GM23248 (cell line): ENCODE measurements at regions not wholly inside any gene's neighbourhood (a gene's known extent, or its start where the extent isn't known, plus 50 kb on each side); places are given as distances from the start of the nearest gene placed in this dataset.

ENCODE experiments used
- DNase-seq: peaks from one replicate; pipeline ENCODE4 v3.0.0-alpha.2; 2015
- H2AFZ ChIP-seq: fragments of 200-600 bp; sonication (generic); 2 replicates; pipeline ENCODE4 v1.6.1; 2016; ENCODE audit warnings: antibody characterized with exemption
- H3F3A ChIP-seq: fragments of 200-600 bp; sonication (generic); 2 replicates; pipeline ENCODE4 v1.6.1; 2016; ENCODE audit warnings: mild to moderate bottlenecking, antibody characterized with exemption, mixed run types; ENCODE audit not compliant: insufficient read depth
- H3K27ac ChIP-seq: fragments of 200-600 bp; sonication (generic); 2 replicates; pipeline ENCODE4 v1.5.1; 2016; ENCODE audit warnings: mild to moderate bottlenecking
- H3K27me3 ChIP-seq: fragments of 200-600 bp; sonication (generic); replicated peaks from 2 replicates; pipeline ENCODE4 v1.6.1; 2016; ENCODE audit warnings: mild to moderate bottlenecking; ENCODE audit not compliant: insufficient read depth
- H3K36me3 ChIP-seq: fragments of 200-600 bp; sonication (generic); 2 replicates; pipeline ENCODE4 v1.6.1; 2016; ENCODE audit warnings: low read depth, mild to moderate bottlenecking
- H3K4me1 ChIP-seq: fragments of 200-600 bp; sonication (generic); 2 replicates; pipeline ENCODE4 v1.6.1; 2016; ENCODE audit warnings: mild to moderate bottlenecking; ENCODE audit not compliant: insufficient read depth
- H3K4me2 ChIP-seq: fragments of 200-600 bp; sonication (generic); one replicate; pipeline ENCODE4 v1.6.1; 2016; ENCODE audit warnings: mild to moderate bottlenecking; ENCODE audit not compliant: unreplicated experiment
- H3K4me3 ChIP-seq: fragments of 200-600 bp; sonication (generic); 2 replicates; pipeline ENCODE4 v1.5.1; 2016; ENCODE audit warnings: mild to moderate bottlenecking
- H3K79me2 ChIP-seq: fragments of 200-600 bp; sonication (generic); 2 replicates; pipeline ENCODE4 v1.6.1; 2016; ENCODE audit warnings: mild to moderate bottlenecking; ENCODE audit not compliant: insufficient read depth
- H3K9ac ChIP-seq: fragments of 200-600 bp; sonication (generic); 2 replicates; pipeline ENCODE4 v1.6.1; 2016; ENCODE audit warnings: mild to moderate bottlenecking
- H3K9me2 ChIP-seq: fragments of 200-600 bp; sonication (generic); 2 replicates; pipeline ENCODE4 v1.6.1; 2016; ENCODE audit warnings: mixed run types, mild to moderate bottlenecking, moderate library complexity; ENCODE audit not compliant: insufficient read depth
- H3K9me3 ChIP-seq: fragments of 200-600 bp; sonication (generic); one replicate; pipeline ENCODE4 v1.6.1; 2017; ENCODE audit warnings: low read depth
- H4K20me1 ChIP-seq: fragments of 200-600 bp; sonication (generic); 2 replicates; pipeline ENCODE4 v1.6.0; 2016; ENCODE audit not compliant: insufficient read depth
- EZH2 ChIP-seq: fragments of 200-600 bp; sonication (generic); IDR thresholded peaks from 2 replicates; pipeline ENCODE4 v1.6.1; 2018; ENCODE audit warnings: antibody characterized with exemption, mild to moderate bottlenecking; ENCODE audit not compliant: insufficient read depth, poor library complexity, severe bottlenecking
- EZH2phosphoT487 ChIP-seq: fragments of 200-600 bp; sonication (generic); IDR thresholded peaks from 2 replicates; pipeline ENCODE4 v1.6.1; 2018; ENCODE audit warnings: antibody characterized with exemption, moderate library complexity, mild to moderate bottlenecking, low read depth; ENCODE audit not compliant: insufficient read depth
- WGBS, 2 experiments: methylation state at CpG; one replicate each; pipeline ENCODE4 v1.1.6; 2015 to 2017; ENCODE audit warnings: low lambda C conversion rate in 2 of 2, low coverage in 1 of 2; ENCODE audit errors: missing lambda C conversion rate in 2 of 2; 5-methylcytosine and 5-hydroxymethylcytosine counted together
- in situ Hi-C: fragments of 300-500 bp; cut with MboI; formaldehyde crosslinking; loops from 2 replicates; pipeline ENCODE4 v1.15.0; 2020

- in situ Hi-C loops, result loop anchor here (25.0 kb wide), 2 partner anchors 626 to 748 kb away; partner anchors contain the start of gene INHBB
- no peaks in the 10 kb centered on the region for H3K9me2 ChIP-seq
- no peak overlapping the region for H3K9ac ChIP-seq
- 40 to 46% methylated on average over 5 of the region's 5 CpGs for WGBS, 2 experiments
- no peaks in the 10 kb centered on the region for H3K79me2 ChIP-seq
- no peak overlapping the region for H3K4me2 ChIP-seq
- H3K27ac ChIP-seq, result no peak overlapping the region
- H3K27me3 ChIP-seq, result peaks cover 15% of the 10 kb centered on the region; the same call in 1 of the 2 replicates
- H4K20me1 ChIP-seq, result no peaks in the 10 kb centered on the region
- no peaks in the 10 kb centered on the region for H3K4me1 ChIP-seq
- no peaks in the 10 kb centered on the region for H3K9me3 ChIP-seq
- no peak overlapping the region for H3K4me3 ChIP-seq
- no peak for DNase-seq
- no peaks in the 10 kb centered on the region for H3K36me3 ChIP-seq
- TF ChIP-seq EZH2phosphoT487, result no peak
- H3F3A ChIP-seq, result no peaks in the 10 kb centered on the region
- H2AFZ ChIP-seq, result no peak overlapping the region
These were observed 199.2 kb downstream of the TFCP2L1 start for GRCh38 chr2:121085801-121086200.

- Histone ChIP-seq H3K36me3 (no peaks in the 10 kb centered on the region), H3K27me3 (peaks cover 15% of the 10 kb centered on the region; the same call in 1 of the 2 replicates), H3K4me3 (no peak overlapping the region), H4K20me1 (no peaks in the 10 kb centered on the region), H3K9ac (no peak overlapping the region), H3F3A (no peaks in the 10 kb centered on the region), H3K4me1 (no peaks in the 10 kb centered on the region), H3K9me3 (no peaks in the 10 kb centered on the region), H3K9me2 (no peaks in the 10 kb centered on the region), H3K79me2 (no peaks in the 10 kb centered on the region), H3K27ac (no peak overlapping the region), H2AFZ (no peak overlapping the region), H3K4me2 (no peak overlapping the region)
- in situ Hi-C loops, result loop anchor here (25.0 kb wide), 2 partner anchors 626 to 749 kb away; partner anchors contain the start of gene INHBB
- TF ChIP-seq EZH2phosphoT487 (no peak), EZH2 (no peak)
- WGBS, 2 experiments, result 81 to 82% methylated on average over 7 to 12 of the region's 12 CpGs
- DNase-seq, result no peak
These were observed 198.6 kb downstream of the TFCP2L1 start for GRCh38 chr2:121086450-121086849.

DNA sequence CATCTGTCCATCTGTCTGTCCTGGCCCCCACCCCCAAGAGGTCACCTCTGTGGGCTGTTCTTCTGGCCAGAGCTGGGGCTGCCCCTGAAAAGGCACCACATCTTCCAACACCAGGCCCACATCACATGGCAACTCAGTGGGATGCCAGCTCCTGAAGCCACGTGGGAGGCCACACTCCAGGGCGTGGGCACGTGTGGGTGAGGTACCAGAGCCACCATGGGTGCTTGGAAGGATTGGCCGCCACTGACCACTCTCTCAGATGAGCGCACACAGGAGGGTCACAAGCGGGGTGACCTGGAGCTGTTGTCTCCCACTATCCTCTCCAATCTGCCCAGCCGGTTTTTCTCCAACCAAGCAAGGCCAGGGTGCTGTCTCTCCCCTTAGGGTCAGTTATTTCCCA lies 197.9 kb downstream of the TFCP2L1 start:
- Histone ChIP-seq H3K9me2 (no peaks in the 10 kb centered on the region), H3F3A (no peaks in the 10 kb centered on the region), H2AFZ (no peak overlapping the region), H3K9me3 (no peaks in the 10 kb centered on the region), H3K9ac (no peak overlapping the region), H3K79me2 (no peaks in the 10 kb centered on the region), H3K4me2 (no peak overlapping the region), H3K36me3 (no peaks in the 10 kb centered on the region), H3K4me3 (no peak overlapping the region), H4K20me1 (no peaks in the 10 kb centered on the region), H3K27me3 (peaks cover 15% of the 10 kb centered on the region; the same call in 1 of the 2 replicates), H3K27ac (no peak overlapping the region), H3K4me1 (no peaks in the 10 kb centered on the region)
- TF ChIP-seq EZH2 (no peak), EZH2phosphoT487 (no peak)
- in situ Hi-C loops, result loop anchor here (25.0 kb wide), 2 partner anchors 625 to 750 kb away; partner anchors contain the start of gene INHBB
- no peak for DNase-seq
- WGBS, 2 experiments, result 81 to 84% methylated on average over 7 of the region's 7 CpGs

GRCh38 chr2:121088251-121089165 lies 196.5 kb downstream of the TFCP2L1 start:
- H3F3A ChIP-seq, result no peaks in the 10 kb centered on the region
- H3K79me2 ChIP-seq, result no peaks in the 10 kb centered on the region
- no peaks in the 10 kb centered on the region for H4K20me1 ChIP-seq
- no peaks in the 10 kb centered on the region for H3K4me1 ChIP-seq
- H3K27ac ChIP-seq, result no peak overlapping the region
- no peak overlapping the region for H3K4me2 ChIP-seq
- H3K9me3 ChIP-seq, result no peaks in the 10 kb centered on the region
- H3K27me3 ChIP-seq, result peaks cover 15% of the 10 kb centered on the region; the same call in 1 of the 2 replicates
- WGBS, 2 experiments, result 42 to 44% methylated on average over 27 of the region's 27 CpGs
- TF ChIP-seq EZH2phosphoT487 (no peak), EZH2 (no peak)
- in situ Hi-C loops, result loop anchor here (25.0 kb wide), 2 partner anchors 624 to 751 kb away; partner anchors contain the start of gene INHBB
- no peak overlapping the region for H3K9ac ChIP-seq
- DNase-seq, result no peak
- no peaks in the 10 kb centered on the region for H3K36me3 ChIP-seq
- H2AFZ ChIP-seq, result no peak overlapping the region
- H3K4me3 ChIP-seq, result no peak overlapping the region
- no peaks in the 10 kb centered on the region for H3K9me2 ChIP-seq
